ENCODE measurements at regions not wholly inside any gene's neighbourhood (a gene's known extent, or its start where the extent isn't known, plus 50 kb on each side); places are given as distances from the start of the nearest gene placed in this dataset.

DNA sequence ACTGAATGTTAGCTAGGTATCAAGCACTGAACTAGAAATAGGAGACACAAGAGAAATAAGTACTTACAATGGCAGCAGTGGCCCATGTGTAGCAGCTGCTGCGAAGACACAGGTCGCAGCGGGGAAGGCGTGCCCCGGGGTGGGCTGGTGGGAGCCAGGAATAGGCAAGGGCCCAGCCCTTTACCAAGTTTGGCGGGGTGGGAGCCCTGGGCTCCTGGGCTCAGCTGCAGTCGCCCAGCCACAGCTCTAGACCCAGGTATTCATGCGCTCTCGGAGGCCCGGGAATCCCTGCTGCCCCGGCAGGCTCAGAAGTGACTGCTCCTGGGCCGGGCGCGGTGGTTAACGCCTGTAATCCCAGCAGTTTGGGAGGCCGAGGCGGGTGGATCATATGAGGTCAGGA is 1287.3 kb downstream of the CNTNAP5 start:
- TF ChIP-seq, protein P1, sequence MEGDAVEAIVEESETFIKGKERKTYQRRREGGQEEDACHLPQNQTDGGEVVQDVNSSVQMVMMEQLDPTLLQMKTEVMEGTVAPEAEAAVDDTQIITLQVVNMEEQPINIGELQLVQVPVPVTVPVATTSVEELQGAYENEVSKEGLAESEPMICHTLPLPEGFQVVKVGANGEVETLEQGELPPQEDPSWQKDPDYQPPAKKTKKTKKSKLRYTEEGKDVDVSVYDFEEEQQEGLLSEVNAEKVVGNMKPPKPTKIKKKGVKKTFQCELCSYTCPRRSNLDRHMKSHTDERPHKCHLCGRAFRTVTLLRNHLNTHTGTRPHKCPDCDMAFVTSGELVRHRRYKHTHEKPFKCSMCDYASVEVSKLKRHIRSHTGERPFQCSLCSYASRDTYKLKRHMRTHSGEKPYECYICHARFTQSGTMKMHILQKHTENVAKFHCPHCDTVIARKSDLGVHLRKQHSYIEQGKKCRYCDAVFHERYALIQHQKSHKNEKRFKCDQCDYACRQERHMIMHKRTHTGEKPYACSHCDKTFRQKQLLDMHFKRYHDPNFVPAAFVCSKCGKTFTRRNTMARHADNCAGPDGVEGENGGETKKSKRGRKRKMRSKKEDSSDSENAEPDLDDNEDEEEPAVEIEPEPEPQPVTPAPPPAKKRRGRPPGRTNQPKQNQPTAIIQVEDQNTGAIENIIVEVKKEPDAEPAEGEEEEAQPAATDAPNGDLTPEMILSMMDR (IDR thresholded peaks at IDR 0.05), result no peak
- TF ChIP-seq EZH2 (IDR thresholded peaks at IDR 0.05; ENCODE audit: borderline replicate concordance, insufficient read depth, low read depth, low read length, poor library complexity, severe bottlenecking), result no peak
